Liver (tissue), 8 donors: ENCODE measurements at regions not wholly inside any gene's neighbourhood (a gene's known extent, or its start where the extent isn't known, plus 50 kb on each side); places are given as distances from the start of the nearest gene placed in this dataset.

ENCODE experiments used
- DNase-seq: peaks from one replicate; pipeline ENCODE4 v3.0.0-alpha.2; 2017; ENCODE audit warnings: low spot score
- H3K27ac ChIP-seq, 2 donors: one replicate each; pipeline ENCODE4 v1.7.0; 2013; ENCODE audit warnings: inconsistent platforms in 2 of 2, low read length in 2 of 2, control low read depth in 1 of 2, low read depth in 1 of 2, mild to moderate bottlenecking in 1 of 2
- H3K27me3 ChIP-seq, 4 donors: one replicate each; pipeline versions ENCODE4 v1.6.1 to v1.7.0; 2013; ENCODE audit warnings: low read length in 3 of 4, inconsistent platforms in 1 of 4, mild to moderate bottlenecking in 1 of 4, moderate library complexity in 1 of 4; ENCODE audit not compliant: control insufficient read depth in 4 of 4, insufficient read depth in 4 of 4
- H3K36me3 ChIP-seq, 4 donors: one replicate each; pipeline versions ENCODE4 v1.6.1 to v1.7.0; 2013; ENCODE audit warnings: low read length in 3 of 4, mild to moderate bottlenecking in 3 of 4, low read depth in 1 of 4, moderate library complexity in 1 of 4; ENCODE audit not compliant: control insufficient read depth in 4 of 4, insufficient read depth in 3 of 4
- H3K4me1 ChIP-seq, 4 donors: one replicate each; pipeline versions ENCODE4 v1.6.1 to v1.7.0; 2013; ENCODE audit warnings: low read length in 3 of 4, mild to moderate bottlenecking in 3 of 4, moderate library complexity in 1 of 4; ENCODE audit not compliant: control insufficient read depth in 4 of 4, insufficient read depth in 4 of 4
- H3K4me3 ChIP-seq, 3 donors: one replicate each; pipeline versions ENCODE4 v1.6.1 to v1.7.0; 2013; ENCODE audit warnings: low read length in 3 of 3, control low read depth in 1 of 3, low read depth in 1 of 3, mild to moderate bottlenecking in 1 of 3
- H3K9ac ChIP-seq, 2 donors: one replicate each; pipeline ENCODE4 v1.7.0; 2013; ENCODE audit warnings: low read length in 2 of 2, mild to moderate bottlenecking in 2 of 2, moderate library complexity in 2 of 2, control low read depth in 1 of 2, low read depth in 1 of 2
- H3K9me3 ChIP-seq, 4 donors: one replicate each; pipeline versions ENCODE4 v1.6.1 to v1.7.0; 2013; ENCODE audit warnings: low read length in 3 of 4; ENCODE audit not compliant: control insufficient read depth in 4 of 4
- ATF3 ChIP-seq: IDR thresholded peaks from 2 replicates; pipeline ENCODE4 v1.6.1; 2016; ENCODE audit warnings: antibody characterized with exemption
- CTCF ChIP-seq: fragments of 150-350 bp; IDR thresholded peaks from 2 replicates; pipeline ENCODE4 v1.5.1; 2017; ENCODE audit warnings: improper control_type of control experiment, low read depth, low read length; ENCODE audit not compliant: missing input control
- EGR1 ChIP-seq, 2 donors: IDR thresholded peaks; 2 replicates each; pipeline ENCODE4 v1.6.1; 2016 to 2018; ENCODE audit warnings: antibody characterized with exemption in 2 of 2, low read depth in 2 of 2
- FOXA1 ChIP-seq: IDR thresholded peaks from 2 replicates; pipeline ENCODE4 v1.6.1; 2016; ENCODE audit warnings: antibody characterized with exemption
- FOXA2 ChIP-seq: IDR thresholded peaks from 2 replicates; pipeline ENCODE4 v1.6.1; 2016; ENCODE audit warnings: antibody characterized with exemption
- GABPA ChIP-seq, 2 donors: IDR thresholded peaks in 1 of 2; conservative IDR thresholded peaks in 1 of 2; 2 replicates each; pipeline ENCODE4 v1.6.1; 2016; ENCODE audit warnings: antibody characterized with exemption in 2 of 2, mild to moderate bottlenecking in 1 of 2, moderate library complexity in 1 of 2
- HNF4A ChIP-seq, 2 donors: conservative IDR thresholded peaks; 2 replicates each; pipeline ENCODE4 v1.6.1; 2016; ENCODE audit warnings: antibody characterized with exemption in 2 of 2, mild to moderate bottlenecking in 2 of 2
- HNF4G ChIP-seq: IDR thresholded peaks from 2 replicates; pipeline ENCODE4 v1.6.1; 2016; ENCODE audit warnings: antibody characterized with exemption
- JUND ChIP-seq, 2 donors: IDR thresholded peaks; 2 replicates each; pipeline ENCODE4 v1.6.1; 2016; ENCODE audit warnings: antibody characterized with exemption in 2 of 2
- REST ChIP-seq: IDR thresholded peaks from 2 replicates; pipeline ENCODE4 v1.6.1; 2016; ENCODE audit warnings: antibody characterized with exemption, mild to moderate bottlenecking
- ZBTB33 ChIP-seq: IDR thresholded peaks from 2 replicates; pipeline ENCODE4 v1.6.1; 2016; ENCODE audit warnings: antibody characterized with exemption
- WGBS: extraction: QIAGEN DNeasy Blood & Tissue Kit; methylation state at CpG from one replicate; pipeline ENCODE4 v1.1.7; 2013; 5-methylcytosine and 5-hydroxymethylcytosine counted together
- donor health status: healthy.
- donor health status: healthy.
- donor health status: healthy.
- donor health status: healthy.
- donor health status: healthy.

- WGBS, result 40% methylated on average over 10 of the region's 10 CpGs
- H3K27ac ChIP-seq, result no peak overlapping the region
- no peaks in the 10 kb centered on the region for H3K36me3 ChIP-seq
- no peak overlapping the region for H3K4me3 ChIP-seq
- no peak for DNase-seq
- no peak overlapping the region for H3K9ac ChIP-seq
- no peaks in the 10 kb centered on the region for H3K9me3 ChIP-seq
- peaks cover 0 to 7% (median 2%) of the 10 kb centered on the region in 4 donors for H3K27me3 ChIP-seq
- no peak for TF ChIP-seq CTCF
- no peaks in the 10 kb centered on the region for H3K4me1 ChIP-seq
These were observed 110.2 kb upstream of the LHX1 start for GRCh38 chr17:36827081-36827480.

- TF ChIP-seq FOXA1, result no peak
- TF ChIP-seq ATF3, result no peak
- TF ChIP-seq GABPA (IDR thresholded peaks at IDR 0.05 in 1 of 2, conservative IDR thresholded peaks at IDR 0.05 in 1 of 2), result no peak
- no peak for TF ChIP-seq FOXA2
- no peak for TF ChIP-seq ZBTB33
- TF ChIP-seq HNF4A (conservative IDR thresholded peaks at IDR 0.05), result no peak
- TF ChIP-seq HNF4G, result no peak
- no peak for TF ChIP-seq CTCF
- no peak for TF ChIP-seq JUND (IDR thresholded peaks at IDR 0.05)
- TF ChIP-seq EGR1 (IDR thresholded peaks at IDR 0.05; ENCODE audit: low read depth in 2 of 2), result no peak
- no peak for TF ChIP-seq REST
- no peaks in the 10 kb centered on the region for H3K9me3 ChIP-seq
- H3K36me3 ChIP-seq, result no peaks in the 10 kb centered on the region
- WGBS, result 83% methylated on average over 5 of the region's 5 CpGs
- H3K9ac ChIP-seq, result no peak overlapping the region
- peaks cover 0 to 7% (median 1%) of the 10 kb centered on the region in 4 donors for H3K27me3 ChIP-seq
- H3K27ac ChIP-seq, result no peak overlapping the region
- H3K4me1 ChIP-seq, result no peaks in the 10 kb centered on the region
- no peak overlapping the region for H3K4me3 ChIP-seq
- no peak for DNase-seq
These were observed 107.6 kb upstream of the LHX1 start for GRCh38 chr17:36829676-36830075.
